Stimulated activated naive CD8-positive, alpha-beta T cell treated with anti-CD3 and anti-CD28 coated beads, Interleukin-15, Interleukin-2, amounts not matched to agents 100 ng/mL and 50 ng/mL, for 24 hours (primary cell): ENCODE measurements at regions not wholly inside any gene's neighbourhood (a gene's known extent, or its start where the extent isn't known, plus 50 kb on each side); places are given as distances from the start of the nearest gene placed in this dataset.

Experiments
- H3K27ac Mint-ChIP-seq: one replicate; pipeline ENCODE4 v1.8.0; 2021; ENCODE audit warnings: mild to moderate bottlenecking, mixed read lengths
- H3K27me3 Mint-ChIP-seq: one replicate; pipeline ENCODE4 v1.8.0; 2021; ENCODE audit warnings: mixed read lengths
- H3K36me3 Mint-ChIP-seq: one replicate; pipeline ENCODE4 v1.8.0; 2021; ENCODE audit warnings: low read depth, mixed read lengths
- H3K4me1 Mint-ChIP-seq: one replicate; pipeline ENCODE4 v1.8.0; 2021; ENCODE audit warnings: low read depth, mixed read lengths
- H3K4me3 Mint-ChIP-seq: one replicate; pipeline ENCODE4 v1.8.0; 2021; ENCODE audit warnings: mild to moderate bottlenecking, mixed read lengths
- H3K9me3 Mint-ChIP-seq: one replicate; pipeline ENCODE4 v1.8.0; 2021; ENCODE audit warnings: mixed read lengths

DNA sequence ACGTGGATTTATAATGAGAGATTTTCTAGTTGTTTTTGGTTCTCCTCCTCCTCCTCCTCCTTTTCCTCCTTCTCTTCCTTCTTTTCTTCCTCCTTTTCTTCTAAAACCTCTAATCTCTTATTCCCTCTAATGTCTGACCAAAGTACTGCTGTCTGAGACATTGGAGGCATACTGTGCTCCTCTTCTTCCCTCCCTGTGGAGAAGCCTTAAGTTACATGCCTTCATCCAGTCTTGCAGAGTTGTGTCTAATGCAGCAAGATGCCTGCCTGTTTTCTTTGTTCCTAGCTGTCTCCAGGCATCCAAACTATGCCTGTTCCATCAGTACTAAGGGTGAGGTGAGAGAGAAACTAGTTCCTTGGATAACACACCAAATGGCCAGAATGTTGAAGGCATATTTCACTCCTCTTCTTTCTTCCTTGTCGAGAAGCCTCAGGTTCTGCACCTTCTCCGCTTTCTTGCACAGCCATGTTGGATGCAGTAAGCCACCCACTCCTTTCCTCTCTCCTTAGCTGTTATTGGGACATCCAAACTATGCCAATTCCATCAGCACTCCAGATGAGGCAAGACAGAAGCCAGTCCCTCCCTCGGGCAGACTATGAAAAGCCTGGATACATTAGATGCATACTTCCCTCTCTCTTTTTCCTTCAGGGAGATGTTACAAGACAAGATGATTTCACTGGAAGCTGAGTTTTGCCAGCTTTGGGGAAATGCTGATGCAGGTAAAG is 285.7 kb upstream of the TRAM1L1 start:
- no peaks in the 10 kb centered on the region for H3K4me1 Mint-ChIP-seq
- no peak overlapping the region for H3K27ac Mint-ChIP-seq
- H3K36me3 Mint-ChIP-seq: no peaks in the 10 kb centered on the region
- peaks cover 4% of the 10 kb centered on the region for H3K9me3 Mint-ChIP-seq
- no peak overlapping the region for H3K4me3 Mint-ChIP-seq
- no peaks in the 10 kb centered on the region for H3K27me3 Mint-ChIP-seq

DNA sequence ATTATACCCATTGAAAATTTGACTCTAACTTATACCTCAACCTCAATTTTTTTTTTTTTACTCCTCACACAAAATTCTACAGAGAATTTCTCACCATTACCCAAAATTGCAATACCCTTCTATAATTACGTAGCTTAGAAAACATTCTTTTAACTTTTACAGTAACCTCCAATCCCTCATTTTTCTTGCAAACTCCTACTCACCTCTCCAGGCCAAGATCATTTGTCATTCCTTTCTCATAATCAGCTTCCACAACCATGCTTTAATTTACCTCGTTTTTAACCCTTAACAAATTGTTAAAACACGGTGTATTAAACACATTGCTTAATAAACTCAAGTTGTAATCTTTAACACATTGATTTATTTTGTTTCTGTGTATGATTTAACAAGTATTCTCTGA is 289.7 kb upstream of the TRAM1L1 start:
- H3K4me1 Mint-ChIP-seq: no peaks in the 10 kb centered on the region
- H3K27me3 Mint-ChIP-seq: no peaks in the 10 kb centered on the region
- peaks cover 4% of the 10 kb centered on the region for H3K9me3 Mint-ChIP-seq
- no peaks in the 10 kb centered on the region for H3K36me3 Mint-ChIP-seq
- H3K27ac Mint-ChIP-seq: no peak overlapping the region
- no peak overlapping the region for H3K4me3 Mint-ChIP-seq

DNA sequence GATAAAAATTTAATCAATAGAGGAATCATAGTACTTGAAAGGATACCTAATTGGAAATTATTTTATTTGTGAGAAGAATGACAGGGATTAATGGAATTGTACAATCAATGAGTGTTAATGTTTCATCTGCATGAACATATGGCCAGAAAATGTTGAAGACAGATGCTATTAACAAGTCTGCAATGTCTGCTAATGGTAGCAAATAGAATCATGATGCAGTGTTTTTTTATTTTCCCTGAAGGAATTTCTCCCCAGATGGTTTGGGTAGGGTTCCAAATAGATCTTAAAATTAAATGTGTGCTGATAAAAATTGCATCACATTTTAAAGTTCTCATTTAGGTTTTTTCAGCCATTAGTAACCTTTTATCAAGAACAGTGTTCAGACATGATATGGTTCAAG is 291.3 kb upstream of the TRAM1L1 start:
- no peaks in the 10 kb centered on the region for H3K36me3 Mint-ChIP-seq
- H3K27me3 Mint-ChIP-seq: no peaks in the 10 kb centered on the region
- no peaks in the 10 kb centered on the region for H3K4me1 Mint-ChIP-seq
- H3K4me3 Mint-ChIP-seq: no peak overlapping the region
- H3K27ac Mint-ChIP-seq: no peak overlapping the region
- H3K9me3 Mint-ChIP-seq: no peaks in the 10 kb centered on the region

DNA sequence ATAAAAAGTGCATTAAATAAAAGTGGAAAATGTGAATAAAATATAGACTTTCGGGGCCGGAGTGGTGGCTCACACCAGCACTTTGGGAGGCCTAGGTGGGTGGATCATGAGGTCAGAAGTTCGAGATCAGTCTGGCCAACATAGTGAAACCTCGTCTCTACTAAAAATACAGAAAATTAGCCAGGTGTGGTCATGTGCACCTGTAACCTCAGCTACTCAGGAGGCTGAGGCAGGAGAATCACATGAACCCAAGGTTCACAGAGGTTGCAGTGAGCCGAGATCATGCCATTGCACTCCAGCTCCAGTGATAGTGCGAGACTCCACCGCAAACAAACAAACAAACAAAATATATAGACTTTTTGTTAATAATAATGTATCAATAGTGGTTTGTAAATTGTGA is 293.6 kb upstream of the TRAM1L1 start:
- no peak overlapping the region for H3K4me3 Mint-ChIP-seq
- no peak overlapping the region for H3K27ac Mint-ChIP-seq
- no peaks in the 10 kb centered on the region for H3K27me3 Mint-ChIP-seq
- no peaks in the 10 kb centered on the region for H3K9me3 Mint-ChIP-seq
- no peaks in the 10 kb centered on the region for H3K4me1 Mint-ChIP-seq
- no peaks in the 10 kb centered on the region for H3K36me3 Mint-ChIP-seq

DNA sequence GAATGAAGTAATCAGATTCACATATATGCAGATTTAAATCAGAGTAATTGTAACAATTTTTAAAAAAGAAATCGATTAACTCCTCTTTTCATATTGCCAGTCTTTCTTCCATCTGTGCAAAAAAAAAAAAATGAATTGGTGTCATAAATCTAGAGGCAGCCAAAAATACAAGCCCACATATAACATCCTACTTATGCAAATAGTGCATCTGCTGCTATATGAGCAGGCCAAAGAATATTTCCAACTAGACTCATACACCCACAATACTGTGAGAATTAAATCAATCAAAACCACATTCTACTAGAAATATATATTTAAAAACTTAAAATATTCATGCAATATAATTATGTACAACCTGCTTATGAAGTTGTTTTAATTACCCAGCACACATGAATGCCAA is 298.1 kb upstream of the TRAM1L1 start:
- H3K4me3 Mint-ChIP-seq: no peak overlapping the region
- H3K4me1 Mint-ChIP-seq: no peaks in the 10 kb centered on the region
- H3K9me3 Mint-ChIP-seq: no peaks in the 10 kb centered on the region
- H3K27me3 Mint-ChIP-seq: no peaks in the 10 kb centered on the region
- no peaks in the 10 kb centered on the region for H3K36me3 Mint-ChIP-seq
- H3K27ac Mint-ChIP-seq: no peak overlapping the region

DNA sequence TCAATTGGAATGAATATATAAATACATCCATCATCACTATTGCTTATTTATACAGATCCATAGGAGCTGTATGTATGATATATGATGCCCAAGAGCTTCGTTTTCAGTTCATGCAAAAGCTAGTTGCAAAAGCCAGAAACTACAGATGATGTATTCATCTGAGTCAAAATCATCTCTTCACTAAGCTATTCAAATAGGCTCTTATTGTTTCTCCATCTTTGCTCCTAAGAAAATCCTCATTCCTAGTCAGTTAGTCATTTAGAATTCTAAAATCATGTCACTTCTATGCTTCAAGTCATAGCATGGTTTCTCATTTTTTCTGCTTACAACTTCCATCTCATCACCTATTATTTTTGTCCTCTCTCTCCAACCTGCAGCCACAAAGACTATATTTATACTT is 300.1 kb upstream of the TRAM1L1 start:
- Mint-ChIP-seq H3K27ac (no peak overlapping the region), H3K9me3 (no peaks in the 10 kb centered on the region), H3K4me1 (no peaks in the 10 kb centered on the region), H3K4me3 (no peak overlapping the region), H3K27me3 (no peaks in the 10 kb centered on the region), H3K36me3 (no peaks in the 10 kb centered on the region)

DNA sequence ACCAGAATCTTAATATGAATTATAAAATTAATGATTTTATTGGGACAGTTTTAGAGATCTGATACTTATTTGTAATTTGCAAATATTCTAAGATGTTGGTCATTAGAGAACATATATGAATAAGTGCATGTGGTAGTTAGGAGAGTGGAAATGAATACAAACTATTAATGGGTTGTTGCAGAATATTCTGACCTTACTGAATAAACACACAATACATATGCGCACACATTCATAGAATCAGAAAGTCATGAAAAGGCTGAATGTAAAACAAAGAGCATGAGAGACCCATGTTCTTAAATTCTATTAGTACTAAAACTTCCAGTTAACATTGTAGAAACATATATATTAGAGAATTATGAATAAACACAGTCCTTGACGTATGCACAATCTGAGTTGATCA is 301.7 kb upstream of the TRAM1L1 start:
- Mint-ChIP-seq H3K4me1 (no peaks in the 10 kb centered on the region), H3K36me3 (no peaks in the 10 kb centered on the region), H3K9me3 (no peaks in the 10 kb centered on the region), H3K27me3 (no peaks in the 10 kb centered on the region), H3K27ac (no peak overlapping the region), H3K4me3 (no peak overlapping the region)

DNA sequence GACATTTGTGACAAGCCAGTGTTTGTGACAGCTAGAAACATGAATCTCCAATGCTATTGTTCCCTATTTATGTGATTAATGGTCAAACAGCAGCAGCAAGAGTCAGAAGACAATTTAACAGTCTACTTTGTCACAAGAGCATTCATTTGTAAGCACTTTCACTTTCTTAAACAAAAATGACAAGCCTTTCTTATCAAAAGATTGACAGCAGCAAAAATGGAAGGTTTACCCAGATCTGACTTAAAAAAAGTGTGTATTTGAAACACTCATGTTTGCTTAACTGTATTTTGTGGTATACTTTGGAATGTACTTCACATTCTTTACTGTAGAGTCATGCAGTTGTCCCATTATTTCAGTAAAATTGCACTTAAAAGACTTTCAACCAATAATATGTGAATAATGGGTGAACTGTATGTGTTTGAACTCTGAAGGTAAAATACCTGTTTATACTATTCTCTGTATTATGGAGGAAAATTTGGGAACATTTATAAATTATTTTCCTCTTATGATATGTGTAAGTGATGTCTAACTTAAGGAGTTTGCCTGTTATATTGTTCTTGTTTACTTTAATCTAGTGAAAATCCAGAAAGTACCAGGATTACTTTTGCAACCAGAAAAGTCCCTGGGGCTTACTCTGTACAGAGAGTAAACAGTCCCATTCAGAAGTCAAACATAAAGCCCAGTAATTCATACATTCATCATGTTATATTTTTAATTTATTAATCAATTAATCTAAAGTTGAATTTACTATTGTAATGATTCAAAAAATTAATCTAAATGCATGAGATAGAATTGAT is 314.9 kb upstream of the TRAM1L1 start:
- Mint-ChIP-seq H3K4me3 (no peak overlapping the region), H3K4me1 (no peaks in the 10 kb centered on the region), H3K9me3 (peaks cover 4% of the 10 kb centered on the region), H3K36me3 (no peaks in the 10 kb centered on the region), H3K27ac (no peak overlapping the region), H3K27me3 (no peaks in the 10 kb centered on the region)

DNA sequence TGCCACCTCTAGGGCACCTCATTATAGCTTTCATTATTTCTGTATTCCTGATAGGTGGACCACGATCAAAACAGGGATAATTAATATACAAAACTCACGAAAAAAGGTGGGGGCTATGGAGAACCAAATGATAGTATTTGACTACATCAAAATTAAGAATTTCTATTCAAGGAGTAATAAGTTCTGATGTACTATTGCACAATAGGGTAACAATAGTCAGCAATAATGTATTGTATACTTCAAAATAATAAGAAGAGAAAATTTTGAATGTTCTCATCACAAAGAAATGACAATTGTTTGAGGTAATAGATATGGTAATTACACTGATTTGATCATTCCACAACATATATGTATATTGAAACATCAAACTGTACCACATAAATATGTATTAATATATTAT is 327.3 kb upstream of the TRAM1L1 start:
- no peak overlapping the region for H3K27ac Mint-ChIP-seq
- H3K27me3 Mint-ChIP-seq: no peaks in the 10 kb centered on the region
- H3K4me3 Mint-ChIP-seq: no peak overlapping the region
- H3K4me1 Mint-ChIP-seq: no peaks in the 10 kb centered on the region
- no peaks in the 10 kb centered on the region for H3K9me3 Mint-ChIP-seq
- H3K36me3 Mint-ChIP-seq: no peaks in the 10 kb centered on the region

DNA sequence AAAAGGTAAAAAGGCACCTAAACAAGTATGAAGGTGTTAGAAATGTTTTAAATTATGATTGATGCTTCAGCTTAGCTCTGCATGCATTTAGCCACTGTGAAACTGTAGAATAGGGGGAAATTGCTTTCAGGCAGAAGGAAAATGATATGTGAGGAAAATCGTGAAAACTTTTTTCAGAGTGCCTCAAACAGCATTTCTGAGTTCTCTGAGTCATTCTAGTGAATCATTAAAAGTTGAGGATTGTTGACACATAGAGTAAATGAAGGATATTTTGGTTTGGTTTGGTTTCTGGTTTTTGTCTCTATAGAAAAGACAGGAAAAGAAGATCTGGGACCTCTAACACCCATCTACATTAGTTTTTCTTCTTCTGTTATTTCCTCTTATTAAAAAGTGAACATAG is 332.5 kb upstream of the TRAM1L1 start:
- Mint-ChIP-seq H3K4me3 (no peak overlapping the region), H3K27me3 (no peaks in the 10 kb centered on the region), H3K27ac (no peak overlapping the region), H3K4me1 (no peaks in the 10 kb centered on the region), H3K36me3 (no peaks in the 10 kb centered on the region), H3K9me3 (no peaks in the 10 kb centered on the region)

DNA sequence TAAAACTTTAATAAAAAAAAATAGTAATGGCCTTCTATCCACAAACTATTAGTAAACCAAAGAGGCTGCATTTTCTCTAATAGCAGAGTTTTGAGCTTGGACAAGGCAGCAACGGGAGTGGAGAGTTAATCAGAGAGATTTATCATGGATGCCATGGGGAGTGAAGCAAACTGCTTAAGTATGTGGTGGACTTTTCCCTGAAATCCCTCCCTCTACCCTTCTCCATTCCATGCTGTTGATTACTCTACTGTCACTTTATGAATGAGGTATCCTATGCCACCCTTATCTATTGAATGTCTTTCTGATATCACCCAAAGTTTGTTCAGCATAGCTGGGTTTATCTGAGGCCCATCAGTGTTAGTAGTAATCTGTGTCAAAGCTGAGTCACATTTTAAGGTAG is 335.6 kb upstream of the TRAM1L1 start:
- Mint-ChIP-seq H3K27ac (no peak overlapping the region), H3K4me3 (no peak overlapping the region), H3K36me3 (no peaks in the 10 kb centered on the region), H3K9me3 (no peaks in the 10 kb centered on the region), H3K4me1 (no peaks in the 10 kb centered on the region), H3K27me3 (no peaks in the 10 kb centered on the region)

DNA sequence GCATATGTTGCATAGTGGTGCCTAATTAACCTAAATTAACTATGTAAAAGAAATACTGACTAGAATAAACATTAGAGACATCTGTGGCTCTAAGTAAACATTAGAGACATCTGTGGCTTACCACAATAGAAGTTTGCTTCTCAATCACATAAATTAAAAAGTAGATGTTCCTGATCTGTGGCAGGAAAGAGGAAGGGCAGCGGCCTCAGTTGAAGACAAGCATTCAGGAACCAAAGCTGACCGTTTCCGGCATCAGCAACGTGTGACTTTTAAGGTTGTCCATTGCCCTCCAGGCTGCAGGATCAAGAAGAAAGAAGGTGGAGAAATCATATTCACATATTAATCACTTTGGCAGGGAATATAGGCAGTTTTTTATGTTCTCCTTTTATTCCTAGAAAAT is 336.3 kb upstream of the TRAM1L1 start:
- Mint-ChIP-seq H3K4me3 (no peak overlapping the region), H3K9me3 (peaks cover 4% of the 10 kb centered on the region), H3K27me3 (no peaks in the 10 kb centered on the region), H3K27ac (no peak overlapping the region), H3K36me3 (no peaks in the 10 kb centered on the region), H3K4me1 (no peaks in the 10 kb centered on the region)

DNA sequence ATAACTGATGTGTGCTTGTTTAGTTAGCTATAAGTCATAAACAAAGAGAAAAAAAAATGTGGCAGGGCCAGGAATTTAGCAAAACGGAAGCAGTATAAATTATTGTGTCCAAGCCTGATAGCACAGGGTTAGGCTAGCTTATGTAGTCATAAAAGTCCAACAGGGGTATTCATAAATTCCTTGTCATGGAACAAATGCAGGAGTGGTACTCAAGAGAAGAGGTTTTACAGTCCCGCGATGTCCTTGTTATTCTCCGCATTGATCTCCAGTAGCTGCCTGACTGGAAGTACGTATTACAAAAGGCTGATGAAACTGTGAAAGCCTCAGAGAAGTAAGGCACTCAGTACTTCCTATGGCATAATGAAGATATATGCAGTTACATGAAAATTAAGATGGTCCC is 336.9 kb upstream of the TRAM1L1 start:
- Mint-ChIP-seq H3K27me3 (no peaks in the 10 kb centered on the region), H3K4me1 (no peaks in the 10 kb centered on the region), H3K4me3 (no peak overlapping the region), H3K27ac (no peak overlapping the region), H3K9me3 (peaks cover 4% of the 10 kb centered on the region), H3K36me3 (no peaks in the 10 kb centered on the region)

DNA sequence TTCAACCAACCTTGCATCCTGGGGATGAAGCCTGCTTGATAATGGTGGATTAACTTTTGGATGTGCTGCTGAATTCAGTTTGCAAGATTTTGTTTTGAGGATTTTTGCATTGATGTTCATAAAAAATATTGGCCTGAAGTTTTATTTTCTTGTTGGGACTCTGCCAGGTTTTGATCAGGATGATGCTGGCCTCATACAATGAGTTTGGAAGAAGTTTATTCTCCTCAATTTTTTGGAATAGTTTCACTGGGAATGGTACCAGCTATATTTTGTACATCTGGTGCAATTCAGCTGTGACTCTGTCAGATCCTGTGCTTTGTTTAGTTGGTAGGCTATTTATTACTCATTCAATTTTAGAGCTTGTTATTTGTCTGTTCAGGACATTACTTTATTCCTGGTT is 340.3 kb upstream of the TRAM1L1 start:
- H3K4me1 Mint-ChIP-seq: no peaks in the 10 kb centered on the region
- peaks cover 4% of the 10 kb centered on the region for H3K9me3 Mint-ChIP-seq
- H3K36me3 Mint-ChIP-seq: no peaks in the 10 kb centered on the region
- H3K4me3 Mint-ChIP-seq: no peak overlapping the region
- H3K27me3 Mint-ChIP-seq: no peaks in the 10 kb centered on the region
- no peak overlapping the region for H3K27ac Mint-ChIP-seq

DNA sequence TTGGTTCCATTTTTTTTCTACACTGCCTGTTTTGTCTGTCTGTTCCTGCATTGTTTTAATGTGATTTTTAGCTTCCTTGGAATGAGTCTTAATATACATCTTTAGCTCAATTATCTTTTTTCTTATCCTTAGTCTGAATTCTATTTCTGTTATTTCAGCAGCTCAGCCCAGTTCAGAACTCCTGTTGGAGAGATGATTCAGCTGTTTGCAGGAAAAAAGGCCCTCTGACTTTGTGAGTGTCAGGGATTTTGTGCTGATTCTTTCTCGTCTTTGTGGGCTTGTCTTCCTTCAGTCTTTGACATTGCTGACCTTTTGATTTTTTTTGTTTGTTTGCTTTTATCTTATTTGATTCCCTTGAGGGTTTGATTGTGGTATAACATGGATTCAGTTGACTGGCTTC is 343.2 kb upstream of the TRAM1L1 start:
- Mint-ChIP-seq H3K4me3 (no peak overlapping the region), H3K9me3 (peaks cover 4% of the 10 kb centered on the region), H3K27ac (no peak overlapping the region), H3K36me3 (no peaks in the 10 kb centered on the region), H3K27me3 (no peaks in the 10 kb centered on the region), H3K4me1 (no peaks in the 10 kb centered on the region)

DNA sequence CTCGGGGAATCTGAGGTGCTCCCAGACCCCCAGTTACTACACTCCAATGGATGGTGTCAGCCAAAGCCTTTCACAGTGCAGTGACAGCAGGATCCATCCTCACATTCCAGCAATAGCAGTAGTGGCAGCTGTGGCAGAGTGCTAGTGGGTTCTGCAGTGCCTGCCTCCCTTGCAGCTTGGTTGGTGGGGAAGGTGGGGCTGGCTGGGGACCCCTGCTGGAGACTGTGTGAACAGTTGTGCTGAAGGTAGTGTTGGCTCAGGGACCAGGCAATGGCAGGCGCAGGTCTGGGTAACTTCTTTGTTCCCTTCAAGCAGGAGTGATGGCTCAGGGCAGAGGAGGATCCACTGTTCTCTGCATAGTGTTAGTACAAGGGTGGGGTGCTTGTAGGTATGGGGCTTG is 343.7 kb upstream of the TRAM1L1 start:
- no peaks in the 10 kb centered on the region for H3K36me3 Mint-ChIP-seq

More for the DNA sequence above, 343.7 kb upstream of the TRAM1L1 start:
- Mint-ChIP-seq H3K4me3 (no peak overlapping the region), H3K9me3 (peaks cover 4% of the 10 kb centered on the region), H3K27ac (no peak overlapping the region), H3K27me3 (no peaks in the 10 kb centered on the region), H3K4me1 (no peaks in the 10 kb centered on the region)
